Neural progenitor cell (in vitro differentiated cells): ENCODE measurements at regions not wholly inside any gene's neighbourhood (a gene's known extent, or its start where the extent isn't known, plus 50 kb on each side); places are given as distances from the start of the nearest gene placed in this dataset.

Source experiments
- CTCF ChIP-seq: fragments of 200-600 bp; sonication (generic); IDR thresholded peaks from 2 replicates; pipeline ENCODE4 v1.5.1; 2017; ENCODE audit warnings: antibody characterized with exemption, mild to moderate bottlenecking
- EZH2 ChIP-seq: fragments of 200-600 bp; sonication (generic); IDR thresholded peaks from 2 replicates; pipeline ENCODE4 v1.6.1; 2017; ENCODE audit warnings: antibody characterized with exemption, mild to moderate bottlenecking, moderate library complexity
- EZH2phosphoT487 ChIP-seq: fragments of 200-600 bp; sonication (generic); IDR thresholded peaks from 2 replicates; pipeline ENCODE4 v1.6.1; 2017; ENCODE audit warnings: antibody characterized with exemption

- TF ChIP-seq CTCF (no peak), EZH2phosphoT487 (no peak), EZH2 (no peak)
Observed at GRCh38 chr11:123330948-123331347, 99.1 kb upstream of the GRAMD1B start.
